Urinary bladder (tissue), 3 donors: ENCODE measurements at regions not wholly inside any gene's neighbourhood (a gene's known extent, or its start where the extent isn't known, plus 50 kb on each side); places are given as distances from the start of the nearest gene placed in this dataset.
A peak's percentile ranks its signal among the peaks of the same experiment; 100 is the strongest.
"Not testable (repeated sequence)": the region's sequence is repeated elsewhere in the genome, so short reads cannot be mapped to it uniquely, and the experiment has no call there.

Experiments used
- DNase-seq: peaks from one replicate; pipeline ENCODE4 v3.0.0-alpha.2; 2015; ENCODE audit errors: extremely low spot score
- H3K27ac ChIP-seq: one replicate; pipeline ENCODE4 v1.5.1; 2013; ENCODE audit warnings: low read depth, mild to moderate bottlenecking, moderate library complexity
- H3K36me3 ChIP-seq: one replicate; pipeline ENCODE4 v1.6.1; 2013; ENCODE audit warnings: mild to moderate bottlenecking, moderate library complexity; ENCODE audit not compliant: insufficient read depth
- H3K4me1 ChIP-seq: one replicate; pipeline ENCODE4 v1.6.1; 2013; ENCODE audit warnings: mild to moderate bottlenecking, moderate library complexity; ENCODE audit not compliant: insufficient read depth
- H3K4me3 ChIP-seq: one replicate; pipeline ENCODE4 v1.5.1; 2013; ENCODE audit warnings: low read depth, low read length
- WGBS: extraction: QIAGEN DNeasy Blood & Tissue Kit; methylation state at CpG from one replicate; pipeline ENCODE4 v1.1.7; 2013; 5-methylcytosine and 5-hydroxymethylcytosine counted together
- donor health status: healthy with polysubstance abuse.
- donor health status: healthy.

GRCh38 chr1:67482733-67483482 lies 52.7 kb upstream of the SERBP1 start:
- Histone ChIP-seq H3K27ac (no peak overlapping the region), H3K4me1 (no peaks in the 10 kb centered on the region), H3K4me3 (no peak overlapping the region), H3K36me3 (no peaks in the 10 kb centered on the region)
- DNase-seq, result no peak
- WGBS, result 89% methylated on average over 7 of the region's 7 CpGs

DNA sequence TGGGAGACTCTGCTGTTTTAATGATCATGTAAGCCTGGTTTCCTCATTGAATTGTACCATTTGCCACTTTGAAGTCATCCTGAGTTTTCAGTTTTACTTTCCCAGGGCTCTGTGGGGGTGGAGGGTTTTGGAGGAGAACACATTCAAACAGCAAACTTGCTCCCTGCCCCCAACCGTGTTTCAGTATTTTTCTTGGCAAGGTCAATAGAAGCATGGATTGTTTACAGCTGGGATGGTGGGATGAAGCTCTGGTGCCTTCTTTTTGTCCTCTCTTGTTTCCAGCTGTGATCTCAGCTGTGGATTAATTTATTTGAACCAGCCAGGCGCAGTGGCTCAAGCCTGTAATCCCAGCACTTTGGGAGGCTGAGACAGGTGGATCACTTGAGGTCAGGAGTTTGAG lies 54.3 kb upstream of the SERBP1 start:
- DNase-seq, result no peak
- 32% methylated on average over 2 of the region's 2 CpGs for WGBS
- H3K4me3 ChIP-seq, result no peak overlapping the region

GRCh38 chr1:67485046-67485811 lies 55.0 kb upstream of the SERBP1 start:
- Histone ChIP-seq H3K36me3 (no peaks in the 10 kb centered on the region), H3K4me3 (no peak overlapping the region), H3K4me1 (no peaks in the 10 kb centered on the region), H3K27ac (no peak overlapping the region)
- DNase-seq, result no peak
- 78% methylated on average over 3 of the region's 3 CpGs for WGBS

More for the DNA sequence above, 54.3 kb upstream of the SERBP1 start:
- Histone ChIP-seq H3K27ac (no peak overlapping the region), H3K36me3 (no peaks in the 10 kb centered on the region), H3K4me1 (no peaks in the 10 kb centered on the region)

DNA sequence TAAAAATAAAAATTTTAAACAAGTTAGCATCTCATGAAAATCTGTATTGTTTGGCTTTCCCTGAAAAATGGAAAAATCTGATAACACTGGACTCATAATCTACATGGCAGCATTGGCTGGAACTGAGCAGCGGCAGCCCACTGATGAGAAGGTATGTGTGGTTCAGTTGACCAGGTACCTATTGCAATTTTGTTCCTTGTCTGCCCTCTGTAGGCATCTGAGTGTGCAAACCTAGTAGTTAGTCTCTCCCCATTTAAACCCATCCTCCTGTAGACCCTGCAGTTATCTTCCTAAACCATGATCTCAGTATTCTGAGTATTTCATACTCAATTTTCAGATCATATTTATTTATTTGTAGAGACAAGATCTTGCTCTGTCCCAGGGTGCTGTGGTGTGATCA lies 59.4 kb upstream of the SERBP1 start:
- H3K4me3 ChIP-seq, result no peak overlapping the region
- H3K4me1 ChIP-seq, result no peaks in the 10 kb centered on the region
- no peak for DNase-seq
- WGBS, result 52% methylated on average over 1 of the region's 1 CpG
- no peak overlapping the region for H3K27ac ChIP-seq
- H3K36me3 ChIP-seq, result no peaks in the 10 kb centered on the region

DNA sequence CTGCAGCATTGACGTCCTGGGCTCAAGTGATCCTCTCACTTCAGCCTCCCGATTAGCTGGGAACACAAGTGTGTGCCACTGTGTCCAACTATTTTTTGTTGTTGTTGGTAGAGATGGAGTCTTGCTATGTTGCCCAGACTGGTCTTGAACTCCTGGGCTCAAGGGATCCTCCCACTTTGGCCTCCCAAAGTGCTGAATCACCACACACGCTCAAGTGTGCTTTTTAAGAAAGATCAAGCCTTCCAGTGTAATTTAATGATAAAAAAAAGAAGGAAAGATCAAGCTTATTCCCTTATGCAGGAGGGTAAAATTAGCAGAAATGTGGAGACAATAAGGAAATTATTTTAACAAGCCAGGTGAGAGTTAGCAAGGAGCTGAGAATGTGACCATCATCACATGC lies 61.1 kb upstream of the SERBP1 start:
- DNase-seq, result no peak
- WGBS, result 88% methylated on average over 3 of the region's 3 CpGs
- no peaks in the 10 kb centered on the region for H3K4me1 ChIP-seq
- H3K36me3 ChIP-seq, result no peaks in the 10 kb centered on the region
- no peak overlapping the region for H3K4me3 ChIP-seq
- no peak overlapping the region for H3K27ac ChIP-seq

DNA sequence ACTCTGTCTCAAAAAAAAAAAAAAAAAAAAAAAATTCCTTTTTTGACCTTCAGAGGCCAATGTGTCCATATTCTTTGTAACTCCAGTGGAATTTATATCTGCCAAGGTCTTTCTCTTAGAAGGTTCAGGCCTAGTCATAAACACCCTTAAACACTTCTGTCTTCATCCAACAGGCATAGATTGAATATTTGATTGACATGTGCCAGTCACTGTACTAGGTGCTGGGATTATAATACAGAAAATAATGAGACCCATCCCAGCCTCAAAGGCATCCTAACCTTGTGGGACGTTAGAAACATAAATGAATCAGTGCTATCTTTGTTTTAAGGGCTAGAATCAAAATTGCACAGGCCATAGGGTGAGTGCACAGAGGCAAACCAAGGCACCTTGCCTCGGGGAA lies 62.9 kb upstream of the SERBP1 start:
- no peak for DNase-seq
- Histone ChIP-seq H3K4me1 (no peaks in the 10 kb centered on the region), H3K4me3 (no peak overlapping the region), H3K27ac (no peak overlapping the region), H3K36me3 (no peaks in the 10 kb centered on the region)
- WGBS, result 80% methylated on average over 2 of the region's 2 CpGs

DNA sequence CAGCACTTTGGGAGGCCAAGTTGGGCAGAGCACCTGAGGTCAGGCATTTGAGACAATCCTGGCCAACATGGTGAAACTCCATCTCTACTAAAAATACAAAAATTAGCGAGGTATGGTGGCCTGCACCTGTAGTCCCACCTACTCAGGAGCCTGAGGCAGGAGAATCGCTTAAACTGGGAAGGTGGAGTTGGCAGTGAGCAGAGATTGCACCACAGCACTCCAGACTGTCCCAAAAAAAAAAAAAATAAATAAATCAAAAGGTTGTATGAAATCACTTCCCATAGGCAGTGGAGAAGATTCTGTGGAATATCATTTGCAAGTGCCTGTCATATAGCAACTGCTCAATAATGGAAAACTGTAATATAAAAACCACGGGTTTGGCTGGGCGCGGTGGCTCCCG lies 65.1 kb upstream of the SERBP1 start:
- H3K27ac ChIP-seq, result no peak overlapping the region
- 93% methylated on average over 6 of the region's 6 CpGs for WGBS

DNA sequence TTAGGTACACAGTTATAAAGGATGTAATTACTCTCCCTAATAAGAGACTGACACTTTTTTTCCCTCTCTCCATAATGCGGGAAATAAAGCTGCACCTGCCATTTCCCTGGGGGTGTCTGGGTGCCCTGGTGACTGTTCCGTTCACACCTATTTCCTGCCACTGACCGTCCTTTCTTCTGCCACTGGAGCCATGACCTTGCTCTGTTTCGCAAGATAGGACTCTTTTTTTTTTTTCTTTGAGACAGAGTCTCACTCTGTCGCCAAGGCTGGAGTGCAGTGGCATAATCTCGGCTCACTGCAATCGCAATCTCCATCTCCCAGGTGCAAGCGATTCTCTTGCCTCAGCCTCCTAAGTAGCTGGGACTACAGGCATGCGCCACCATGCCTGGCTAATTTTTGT lies 66.1 kb upstream of the SERBP1 start:
- DNase-seq, result no peak
- H3K36me3 ChIP-seq, result no peaks in the 10 kb centered on the region
- H3K4me3 ChIP-seq, result no peak overlapping the region
- no peaks in the 10 kb centered on the region for H3K4me1 ChIP-seq
- no peak overlapping the region for H3K27ac ChIP-seq
- 86% methylated on average over 9 of the region's 9 CpGs for whole genome bisulfite sequencing

More for the DNA sequence above, 65.1 kb upstream of the SERBP1 start:
- H3K36me3 ChIP-seq, result no peaks in the 10 kb centered on the region
- H3K4me3 ChIP-seq, result no peak overlapping the region
- H3K4me1 ChIP-seq, result no peaks in the 10 kb centered on the region
- DNase-seq, result no peak

DNA sequence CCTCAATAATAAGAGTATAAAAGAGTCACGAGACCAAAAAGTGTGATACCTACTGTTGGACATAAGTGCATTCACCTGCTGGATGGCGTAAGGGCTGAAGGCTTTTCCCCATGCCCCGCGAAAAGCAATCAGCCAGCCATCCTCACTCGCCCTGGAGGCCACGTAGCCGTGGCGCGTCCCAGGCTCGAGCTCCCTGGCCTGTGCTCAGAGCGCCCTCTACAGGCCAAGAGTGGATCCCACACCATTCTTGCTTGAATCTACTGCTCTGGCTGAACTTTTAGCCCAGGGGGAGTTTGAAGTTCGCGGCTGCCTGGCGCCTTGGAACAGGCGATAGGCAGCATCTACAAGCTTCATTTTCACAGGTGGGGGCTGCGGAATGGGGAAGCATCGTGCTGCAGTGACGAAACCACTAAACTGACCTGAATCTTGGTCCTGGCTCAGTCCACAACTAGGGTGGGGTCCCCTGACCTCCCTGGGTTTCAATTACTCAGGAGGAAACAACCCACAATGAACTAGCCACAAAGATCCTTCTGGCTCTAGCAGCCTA lies 70.3 kb upstream of the SERBP1 start:
- H3K4me1 ChIP-seq, result no peaks in the 10 kb centered on the region
- H3K36me3 ChIP-seq, result no peaks in the 10 kb centered on the region
- WGBS, result 3% methylated on average over 18 of the region's 18 CpGs
- no peak overlapping the region for H3K4me3 ChIP-seq
- DNase-seq, result peak; percentile 42
- no peak overlapping the region for H3K27ac ChIP-seq

DNA sequence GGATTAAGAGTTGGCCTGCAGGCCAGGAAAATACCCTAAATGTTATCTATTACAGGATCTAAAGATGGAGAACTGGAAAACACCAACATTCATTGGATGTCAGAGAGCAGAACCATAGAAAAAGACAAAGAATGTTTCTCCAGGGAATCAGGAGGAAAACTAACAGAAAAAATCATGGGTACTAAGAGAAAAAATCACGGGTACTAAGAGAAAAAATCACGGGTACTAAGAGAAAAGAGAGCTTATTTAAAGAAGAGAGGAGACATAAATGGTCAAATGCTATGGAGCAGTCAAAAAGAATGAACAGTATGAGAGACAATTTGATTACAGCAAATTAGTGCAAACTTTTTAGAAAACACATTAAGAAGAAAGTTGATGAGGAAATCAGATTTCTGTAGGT lies 73.8 kb upstream of the SERBP1 start:
- no peaks in the 10 kb centered on the region for H3K4me1 ChIP-seq
- H3K36me3 ChIP-seq, result no peaks in the 10 kb centered on the region
- 87% methylated on average over 2 of the region's 2 CpGs for WGBS
- H3K4me3 ChIP-seq, result no peak overlapping the region
- no peak overlapping the region for H3K27ac ChIP-seq
- DNase-seq, result no peak

DNA sequence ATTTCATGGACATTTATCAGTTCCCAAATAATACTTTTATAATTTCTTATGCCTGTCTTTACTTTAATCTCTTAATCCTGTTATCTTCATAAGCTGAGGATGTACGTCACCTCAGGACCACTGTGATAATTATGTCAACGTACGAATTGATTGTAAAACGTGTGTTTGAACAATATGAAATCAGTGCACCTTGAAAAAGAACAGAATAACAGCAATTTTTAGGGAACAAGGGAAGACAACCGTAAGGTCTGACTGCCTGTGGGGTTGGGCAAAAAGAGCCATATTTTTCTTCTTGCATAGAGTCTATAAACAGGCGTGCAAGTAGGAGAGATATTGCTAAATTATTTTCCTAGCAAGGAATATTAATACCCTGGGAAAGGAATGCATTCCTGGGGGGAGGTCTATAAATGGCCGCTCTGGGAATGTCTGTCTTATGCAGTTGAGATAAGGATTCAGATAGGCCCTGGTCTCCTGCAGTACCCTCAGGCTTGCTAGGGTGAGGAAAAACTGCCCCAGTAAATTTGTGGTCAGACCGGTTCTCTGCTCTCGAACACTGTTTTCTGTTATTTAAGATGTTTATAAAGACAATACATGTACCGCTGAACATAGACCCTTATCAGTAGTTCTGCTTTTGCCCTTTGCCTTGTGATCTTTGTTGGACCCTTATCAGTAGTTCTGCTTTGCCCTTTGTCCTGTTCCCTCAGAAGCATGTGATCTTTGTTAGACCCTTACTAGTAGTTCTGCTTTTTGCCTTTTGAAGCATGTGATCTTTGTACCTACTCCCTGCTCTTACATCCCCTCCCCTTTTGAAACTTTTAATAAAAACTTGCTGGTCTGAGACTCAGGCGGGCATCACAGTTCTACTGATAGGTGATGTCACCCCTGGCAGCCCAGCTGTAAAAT lies 83.4 kb upstream of the SERBP1 start:
- not testable (repeated sequence) for H3K27ac ChIP-seq, H3K36me3 ChIP-seq, DNase-seq, H3K4me1 ChIP-seq, H3K4me3 ChIP-seq
- 88% methylated on average over 11 of the region's 11 CpGs for WGBS

DNA sequence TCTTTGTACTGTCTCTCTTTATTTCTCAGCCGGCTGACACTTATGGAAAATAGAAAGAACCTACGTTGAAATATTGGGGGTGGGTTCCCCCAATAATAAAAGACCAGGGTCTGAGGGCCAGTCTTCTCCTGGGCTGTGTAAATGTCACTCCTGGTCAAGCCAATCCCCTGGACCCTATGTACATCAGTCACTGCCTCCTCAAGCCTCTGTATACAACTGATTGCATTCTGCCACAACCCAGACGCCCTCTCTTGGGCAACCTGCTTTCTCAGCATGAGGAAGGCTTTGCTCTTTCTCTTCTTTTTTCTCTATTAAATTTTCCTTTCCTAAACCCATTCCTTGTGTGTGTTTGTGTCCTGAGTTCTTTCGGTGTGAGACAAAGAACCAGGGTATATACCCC lies 84.1 kb upstream of the SERBP1 start:
- Histone ChIP-seq H3K27ac (no peak overlapping the region), H3K4me3 (no peak overlapping the region), H3K36me3 (no peaks in the 10 kb centered on the region), H3K4me1 (no peaks in the 10 kb centered on the region)
- DNase-seq, result no peak
- 93% methylated on average over 4 of the region's 4 CpGs for WGBS

GRCh38 chr1:67514786-67515185 lies 84.6 kb upstream of the SERBP1 start:
- WGBS, result 34% methylated on average over 2 of the region's 2 CpGs
- DNase-seq, result no peak

More at GRCh38 chr1:67514786-67515185, 84.6 kb upstream of the SERBP1 start:
- Histone ChIP-seq H3K4me3 (no peak overlapping the region), H3K27ac (no peak overlapping the region), H3K4me1 (no peaks in the 10 kb centered on the region), H3K36me3 (no peaks in the 10 kb centered on the region)
